ENCODE measurements at regions not wholly inside any gene's neighbourhood (a gene's known extent, or its start where the extent isn't known, plus 50 kb on each side); places are given as distances from the start of the nearest gene placed in this dataset.

GRCh38 chr11:45430361-45430760, 144.2 kb upstream of the SYT13 start:
- Histone ChIP-seq H3K4me1 (ENCODE audit: control insufficient read depth, insufficient read depth, low read length) (no peaks in the 10 kb centered on the region), H3K27ac (ENCODE audit: low read length) (no peak overlapping the region), H3K36me3 (ENCODE audit: control insufficient read depth, insufficient read depth, low read length) (no peaks in the 10 kb centered on the region), H3K9me3 (ENCODE audit: control insufficient read depth, insufficient read depth, low read depth, low read length) (no peaks in the 10 kb centered on the region), H3K4me3 (ENCODE audit: low read depth in 2 of 2, low read length in 2 of 2) (no peak overlapping the region), H3K27me3 (ENCODE audit: control insufficient read depth, insufficient read depth, low read length) (peaks cover 27% of the 10 kb centered on the region)
- no TSS peak for BruUV-seq (replicated peaks)
- ATAC-seq, result no peak
- TF ChIP-seq SIN3A (IDR thresholded peaks at IDR 0.05; ENCODE audit: borderline replicate concordance, insufficient read depth, low read depth, low read length), result no peak
- no peak for TF ChIP-seq POLR2AphosphoS5 (IDR thresholded peaks at IDR 0.05; ENCODE audit: low read depth, low read length)
- TF ChIP-seq REST (IDR thresholded peaks at IDR 0.05; ENCODE audit: insufficient read depth in 1 of 2, low read depth in 2 of 2, low read length in 1 of 2), result no peak
- TF ChIP-seq CTCF (IDR thresholded peaks at IDR 0.05), result no peak
- TF ChIP-seq TCF7L2 (IDR thresholded peaks at IDR 0.05; ENCODE audit: low read depth, low read length), result no peak
- intact Hi-C loops (cut with micrococcal nuclease; ENCODE audit: unreplicated experiment) (no loop called here), in situ Hi-C loops (cut with HindIII; ENCODE audit: low pct_unique_long_range_greater_than_20kb, low sequenced_read_pairs) (no loop called here)
- ChIA-PET POLR2A (no interaction called here), CTCF (no interaction called here)
- DNase-seq (ENCODE audit: low read depth, low spot score), result no peak

GRCh38 chr11:45429719-45430118, 143.6 kb upstream of the SYT13 start:
- Histone ChIP-seq H3K27me3 (ENCODE audit: control insufficient read depth, insufficient read depth, low read length) (peaks cover 27% of the 10 kb centered on the region), H3K4me3 (ENCODE audit: low read depth in 2 of 2, low read length in 2 of 2) (no peak overlapping the region), H3K27ac (ENCODE audit: low read length) (no peak overlapping the region), H3K9me3 (ENCODE audit: control insufficient read depth, insufficient read depth, low read depth, low read length) (no peaks in the 10 kb centered on the region), H3K36me3 (ENCODE audit: control insufficient read depth, insufficient read depth, low read length) (no peaks in the 10 kb centered on the region), H3K4me1 (ENCODE audit: control insufficient read depth, insufficient read depth, low read length) (no peaks in the 10 kb centered on the region)
- TF ChIP-seq REST (IDR thresholded peaks at IDR 0.05; ENCODE audit: insufficient read depth in 1 of 2, low read depth in 2 of 2, low read length in 1 of 2) (no peak), SIN3A (IDR thresholded peaks at IDR 0.05; ENCODE audit: borderline replicate concordance, insufficient read depth, low read depth, low read length) (no peak), CTCF (IDR thresholded peaks at IDR 0.05) (no peak), TCF7L2 (IDR thresholded peaks at IDR 0.05; ENCODE audit: low read depth, low read length) (no peak), POLR2AphosphoS5 (IDR thresholded peaks at IDR 0.05; ENCODE audit: low read depth, low read length) (no peak)
- DNase-seq (ENCODE audit: low read depth, low spot score) (no peak), ATAC-seq (no peak)
- BruUV-seq (replicated peaks), result no TSS peak
- in situ Hi-C loops (cut with HindIII; ENCODE audit: low pct_unique_long_range_greater_than_20kb, low sequenced_read_pairs), result no loop called here
- CTCF ChIA-PET, result no interaction called here
- intact Hi-C loops (cut with micrococcal nuclease; ENCODE audit: unreplicated experiment), result no loop called here
- POLR2A ChIA-PET, result no interaction called here

Measured in Panc1 (cell line).